GM13977 (cell line): ENCODE measurements at regions not wholly inside any gene's neighbourhood (a gene's known extent, or its start where the extent isn't known, plus 50 kb on each side); places are given as distances from the start of the nearest gene placed in this dataset.

Experiments used
- DNase-seq: peaks from one replicate; pipeline ENCODE4 v3.0.0; 2012; ENCODE audit warnings: low spot score
- CTCF ChIP-seq: IDR thresholded peaks from 2 replicates; pipeline ENCODE4 v1.5.1; 2012; ENCODE audit warnings: mild to moderate bottlenecking, control low read depth; ENCODE audit not compliant: insufficient read depth; ENCODE audit errors: extremely low read depth, missing control alignments
- in situ Hi-C: fragments of 300-500 bp; cut with MboI; formaldehyde crosslinking; loops from one replicate; pipeline ENCODE4 v1.12.0; 2022; ENCODE audit warnings: low sequenced_read_pairs, low pct_unique_long_range_greater_than_20kb, mixed read lengths, inconsistent platforms; ENCODE audit not compliant: unreplicated experiment

- no peak for DNase-seq
- in situ Hi-C loops, result no loop called here
- TF ChIP-seq CTCF, result no peak
Observed at GRCh38 chr11:127118811-127119210, 118.2 kb upstream of the KIRREL3 start.

- no peak for TF ChIP-seq CTCF
- DNase-seq, result no peak
- in situ Hi-C loops, result no loop called here
Observed at GRCh38 chr11:127117231-127117739, 116.7 kb upstream of the KIRREL3 start.

- in situ Hi-C loops, result no loop called here
- DNase-seq, result no peak
- TF ChIP-seq CTCF, result no peak
Observed at GRCh38 chr11:127115844-127116243, 115.3 kb upstream of the KIRREL3 start.

GRCh38 chr11:127114035-127114434 is 113.5 kb upstream of the KIRREL3 start:
- in situ Hi-C loops, result no loop called here
- no peak for TF ChIP-seq CTCF
- no peak for DNase-seq

GRCh38 chr11:127110542-127110941 is 110.0 kb upstream of the KIRREL3 start:
- TF ChIP-seq CTCF, result no peak
- DNase-seq, result no peak
- in situ Hi-C loops, result no loop called here

GRCh38 chr11:127109796-127110480 is 109.4 kb upstream of the KIRREL3 start:
- DNase-seq, result no peak
- TF ChIP-seq CTCF, result no peak
- in situ Hi-C loops, result no loop called here
